T-cell (primary cell): ENCODE measurements at regions not wholly inside any gene's neighbourhood (a gene's known extent, or its start where the extent isn't known, plus 50 kb on each side); places are given as distances from the start of the nearest gene placed in this dataset.

Source experiments
- ATAC-seq, 4 experiments: fragments of 200-7000 bp in 3 of 4; fragments of 150-1000 bp in 1 of 4; cut with Tn5 transposase; replicated peaks in 1 of 4; 1 replicate in 3 of 4; 2 replicates in 1 of 4; pipeline ENCODE4 v1.10.0; 2021; ENCODE audit warnings: moderate library complexity in 3 of 4, mild to moderate bottlenecking in 2 of 4, moderate number of reproducible peaks in 1 of 4
- CTCF ChIA-PET, 2 donors: fragments of 300-600 bp; sonication (Branson Sonifier 250); formaldehyde crosslinking; loops; one replicate each; lab custom pipeline; 2022; ENCODE audit warnings: antibody characterized with exemption in 2 of 2; lab: Charles Lee
- POLR2A ChIA-PET, 2 donors: fragments of 300-600 bp; sonication (Branson Sonifier 250); formaldehyde crosslinking; loops; one replicate each; lab custom pipeline; 2022; ENCODE audit warnings: antibody characterized with exemption in 2 of 2; lab: Charles Lee
- DNase-seq, 35 experiments: peaks; one replicate each; pipeline versions ENCODE4 v3.0.0 to v3.0.0-alpha.2; 2013 to 2023
- H3K27ac ChIP-seq: one replicate; pipeline ENCODE4 v1.5.1; 2013; ENCODE audit warnings: low read length
- H3K27me3 ChIP-seq, 2 experiments: replicated peaks in 1 of 2; 1 replicate in 1 of 2; 2 replicates in 1 of 2; pipeline versions ENCODE4 v1.6.1 to v1.7.0; 2013; ENCODE audit warnings: low read length in 1 of 2, mixed read lengths in 1 of 2; ENCODE audit not compliant: control insufficient read depth in 2 of 2, insufficient read depth in 2 of 2; ENCODE audit errors: extremely low read depth in 1 of 2
- H3K36me3 ChIP-seq, 2 donors: 1 replicate in 1 of 2; 2 replicates in 1 of 2; pipeline versions ENCODE4 v1.6.1 to v1.7.0; 2013; ENCODE audit warnings: low read length in 1 of 2; ENCODE audit not compliant: control insufficient read depth in 2 of 2, insufficient read depth in 1 of 2; ENCODE audit errors: extremely low read depth in 1 of 2
- H3K4me1 ChIP-seq, 2 experiments: 1 replicate in 1 of 2; 2 replicates in 1 of 2; pipeline versions ENCODE4 v1.6.1 to v1.7.0; 2013; ENCODE audit warnings: low read length in 2 of 2, mixed read lengths in 1 of 2; ENCODE audit not compliant: insufficient read depth in 2 of 2, control insufficient read depth in 1 of 2; ENCODE audit errors: extremely low read depth in 1 of 2
- H3K4me3 ChIP-seq, 2 donors: 1 replicate in 1 of 2; 2 replicates in 1 of 2; pipeline versions ENCODE4 v1.5.1 to v1.7.0; 2013; ENCODE audit warnings: mild to moderate bottlenecking in 2 of 2, low read length in 1 of 2, moderate library complexity in 1 of 2; ENCODE audit not compliant: control insufficient read depth in 1 of 2; ENCODE audit errors: extremely low read depth in 1 of 2
- H3K9me3 ChIP-seq: 2 replicates; pipeline ENCODE4 v1.7.0; 2013
- H3K27ac Mint-ChIP-seq, 2 donors: one replicate each; pipeline ENCODE4 v1.8.0; 2020 to 2021; ENCODE audit warnings: mild to moderate bottlenecking in 2 of 2, mixed read lengths in 2 of 2
- H3K27me3 Mint-ChIP-seq, 2 donors: one replicate each; pipeline ENCODE4 v1.8.0; 2021 to 2022; ENCODE audit warnings: mixed read lengths in 2 of 2
- H3K36me3 Mint-ChIP-seq: one replicate; pipeline ENCODE4 v1.8.0; 2021; ENCODE audit warnings: mixed read lengths
- H3K4me1 Mint-ChIP-seq, 3 donors: one replicate each; pipeline ENCODE4 v1.8.0; 2020 to 2022; ENCODE audit warnings: mixed read lengths in 3 of 3, mild to moderate bottlenecking in 1 of 3
- H3K4me3 Mint-ChIP-seq, 3 donors: one replicate each; pipeline ENCODE4 v1.8.0; 2020 to 2022; ENCODE audit warnings: mild to moderate bottlenecking in 3 of 3, mixed read lengths in 3 of 3, moderate library complexity in 3 of 3
- H3K9me3 Mint-ChIP-seq, 3 donors: one replicate each; pipeline ENCODE4 v1.8.0; 2020 to 2022; ENCODE audit warnings: mixed read lengths in 3 of 3
- WGBS: methylation state at CpG from one replicate; pipeline ENCODE4 v1.1.5; 2013; ENCODE audit warnings: missing lambda C conversion rate; ENCODE audit not compliant: insufficient coverage; 5-methylcytosine and 5-hydroxymethylcytosine counted together

- Histone ChIP-seq H3K9me3 (no peaks in the 10 kb centered on the region), H3K4me3 (no peak overlapping the region), H3K27ac (no peak overlapping the region), H3K36me3 (no peaks in the 10 kb centered on the region), H3K4me1 (no peaks in the 10 kb centered on the region), H3K27me3 (no peaks in the 10 kb centered on the region)
- H3K9me3 Mint-ChIP-seq: peaks cover 9 to 12% (median 10%) of the 10 kb centered on the region in 3 donors
- ATAC-seq: no peak
- H3K4me1 Mint-ChIP-seq: no peaks in the 10 kb centered on the region
- DNase-seq: no peak
- H3K4me3 Mint-ChIP-seq: no peak overlapping the region
- H3K36me3 Mint-ChIP-seq: no peaks in the 10 kb centered on the region
- ChIA-PET CTCF (no interaction called here), POLR2A (interaction anchor here in 1 of 2 donors (0.6 kb wide), 1 partner anchor 36 kb away, joined by 3 read pairs; no protein-coding TSS in a partner anchor)
- no CpG with 5 or more reads among the region's 1 CpG for WGBS
- H3K27ac Mint-ChIP-seq: no peak overlapping the region
- H3K27me3 Mint-ChIP-seq: no peaks in the 10 kb centered on the region
Observed at GRCh38 chr4:59728496-59728895, 1471.6 kb upstream of the ADGRL3 start.

- WGBS: 50% methylated on average over 1 of the region's 2 CpGs
- ATAC-seq (no peak), DNase-seq (no peak)
- ChIA-PET CTCF (no interaction called here), POLR2A (interaction anchor here in 1 of 2 donors (0.6 kb wide), 1 partner anchor 37 kb away, joined by 3 read pairs; no protein-coding TSS in a partner anchor)
- Histone ChIP-seq H3K4me1 (no peaks in the 10 kb centered on the region), H3K9me3 (no peaks in the 10 kb centered on the region), H3K27me3 (no peaks in the 10 kb centered on the region), H3K27ac (no peak overlapping the region), H3K4me3 (no peak overlapping the region), H3K36me3 (no peaks in the 10 kb centered on the region)
- H3K27ac Mint-ChIP-seq: no peak overlapping the region
- no peak overlapping the region for H3K4me3 Mint-ChIP-seq
- H3K36me3 Mint-ChIP-seq: no peaks in the 10 kb centered on the region
- H3K27me3 Mint-ChIP-seq: no peaks in the 10 kb centered on the region
- H3K4me1 Mint-ChIP-seq: no peaks in the 10 kb centered on the region
- peaks cover 9 to 12% (median 10%) of the 10 kb centered on the region in 3 donors for H3K9me3 Mint-ChIP-seq
Observed at GRCh38 chr4:59729321-59729720, 1470.8 kb upstream of the ADGRL3 start.

- Histone ChIP-seq H3K4me1 (no peaks in the 10 kb centered on the region), H3K36me3 (no peaks in the 10 kb centered on the region), H3K4me3 (no peak overlapping the region), H3K27ac (no peak overlapping the region), H3K27me3 (no peaks in the 10 kb centered on the region), H3K9me3 (no peaks in the 10 kb centered on the region)
- ChIA-PET CTCF (interaction anchor here in 1 of 2 donors (0.6 kb wide), 1 partner anchor 10 kb away, joined by 3 read pairs; no protein-coding TSS in a partner anchor), POLR2A (no interaction called here)
- Mint-ChIP-seq H3K27ac (no peak overlapping the region), H3K4me3 (no peak overlapping the region), H3K4me1 (no peaks in the 10 kb centered on the region), H3K9me3 (peaks cover 0 to 21% (median 9%) of the 10 kb centered on the region in 3 donors), H3K27me3 (no peaks in the 10 kb centered on the region), H3K36me3 (no peaks in the 10 kb centered on the region)
- no peak for ATAC-seq
- DNase-seq: no peak
- WGBS: no CpG with 5 or more reads among the region's 1 CpG
Observed at GRCh38 chr4:59748433-59748832, 1451.7 kb upstream of the ADGRL3 start.

DNA sequence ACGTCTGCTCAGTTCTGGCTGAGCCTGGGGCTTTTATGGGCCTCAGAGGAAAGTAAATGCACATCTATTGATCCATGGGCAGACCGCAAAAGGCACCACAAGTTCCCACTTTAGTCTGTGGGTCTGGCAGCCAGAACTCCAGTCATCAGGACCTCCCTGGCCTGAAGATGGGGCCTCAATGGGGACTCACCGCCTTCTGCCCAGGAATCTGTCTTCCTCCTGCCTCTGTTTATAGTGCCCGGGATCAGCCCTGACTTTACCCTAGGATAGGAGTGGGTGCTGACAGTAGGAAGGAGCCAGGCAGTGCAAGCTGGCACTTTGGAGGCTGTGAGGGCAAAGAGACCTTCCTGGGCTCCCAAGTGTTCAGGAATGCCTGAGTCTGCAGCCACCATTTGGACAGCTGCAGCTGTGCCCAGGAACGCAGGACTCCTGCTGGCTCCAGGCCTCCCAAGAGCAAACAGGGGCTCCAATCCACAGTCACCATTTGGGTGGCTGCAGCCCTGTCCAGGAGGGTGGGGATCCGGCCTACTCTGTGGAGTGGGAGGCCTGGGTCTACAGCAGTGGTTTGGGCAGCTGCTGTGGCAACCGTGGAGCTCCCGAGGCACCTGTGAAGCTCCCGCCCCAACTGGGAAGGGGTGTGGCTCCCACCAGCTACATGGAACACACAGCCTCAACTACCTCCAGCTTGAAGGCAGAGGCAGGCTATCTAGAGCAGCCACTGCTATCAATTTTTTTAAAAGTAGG is 1440.9 kb upstream of the ADGRL3 start:
- Mint-ChIP-seq H3K4me1 (no peaks in the 10 kb centered on the region), H3K36me3 (no peaks in the 10 kb centered on the region), H3K27me3 (no peaks in the 10 kb centered on the region), H3K9me3 (peaks cover 14 to 31% (median 17%) of the 10 kb centered on the region in 3 donors), H3K27ac (no peak overlapping the region), H3K4me3 (no peak overlapping the region)
- DNase-seq: no peak
- H3K4me3 ChIP-seq: no peak overlapping the region
- no peaks in the 10 kb centered on the region for H3K27me3 ChIP-seq
- POLR2A ChIA-PET: no interaction called here
- CTCF ChIA-PET: interaction anchor here in 1 of 2 donors (0.7 kb wide), 1 partner anchor 263 kb away, joined by 3 read pairs; no protein-coding TSS in a partner anchor
- ATAC-seq: no peak
- H3K27ac ChIP-seq: no peak overlapping the region
- H3K4me1 ChIP-seq: no peaks in the 10 kb centered on the region
- WGBS: 76% methylated on average over 6 of the region's 9 CpGs
- H3K36me3 ChIP-seq: no peaks in the 10 kb centered on the region
- no peaks in the 10 kb centered on the region for H3K9me3 ChIP-seq

GRCh38 chr4:59762344-59762743 is 1437.8 kb upstream of the ADGRL3 start:
- no peak for ATAC-seq
- no peaks in the 10 kb centered on the region for H3K4me1 ChIP-seq

DNA sequence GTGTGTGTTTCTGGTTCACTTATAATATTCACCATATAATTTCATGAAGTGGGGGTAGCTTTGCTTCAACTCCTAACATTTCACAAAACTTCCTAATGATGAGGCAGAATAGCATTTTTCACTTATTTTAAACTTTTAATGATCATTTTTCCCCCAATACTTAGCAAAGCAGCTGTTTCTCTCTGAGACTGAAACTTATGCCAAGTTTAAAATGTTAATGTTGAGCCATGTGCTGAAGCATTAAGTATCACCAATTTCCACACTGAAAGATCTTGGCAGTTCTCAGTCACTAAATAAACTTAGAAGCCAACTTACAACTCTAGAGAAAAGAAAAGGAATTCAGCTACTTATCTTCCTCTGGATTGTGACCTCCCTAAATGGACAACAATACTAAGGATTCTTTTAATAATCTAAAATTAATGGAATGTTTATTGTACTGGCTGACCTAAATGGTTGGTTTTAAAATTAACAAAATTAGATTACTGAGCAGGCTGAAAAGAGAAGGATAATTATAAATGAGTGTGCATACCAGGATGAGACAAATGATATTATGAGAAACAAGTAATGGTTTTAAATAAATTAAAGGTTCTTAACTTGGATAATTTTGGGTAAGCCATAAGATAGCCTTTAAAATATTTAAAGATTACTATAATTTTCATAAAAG is 1429.4 kb upstream of the ADGRL3 start:
- H3K36me3 Mint-ChIP-seq: no peaks in the 10 kb centered on the region
- DNase-seq: no peak

More at GRCh38 chr4:59762344-59762743, 1437.8 kb upstream of the ADGRL3 start:
- Mint-ChIP-seq H3K36me3 (no peaks in the 10 kb centered on the region), H3K4me1 (no peaks in the 10 kb centered on the region), H3K4me3 (no peak overlapping the region), H3K9me3 (peaks cover 11 to 37% (median 14%) of the 10 kb centered on the region in 3 donors), H3K27ac (no peak overlapping the region), H3K27me3 (no peaks in the 10 kb centered on the region)
- Histone ChIP-seq H3K4me3 (no peak overlapping the region), H3K9me3 (no peaks in the 10 kb centered on the region), H3K27me3 (no peaks in the 10 kb centered on the region), H3K27ac (no peak overlapping the region), H3K36me3 (no peaks in the 10 kb centered on the region)
- DNase-seq: no peak
- ChIA-PET CTCF (no interaction called here), POLR2A (no interaction called here)
- no CpG with 5 or more reads among the region's 4 CpGs for WGBS

More for the DNA sequence above, 1429.4 kb upstream of the ADGRL3 start:
- Mint-ChIP-seq H3K27ac (no peak overlapping the region), H3K27me3 (no peaks in the 10 kb centered on the region), H3K9me3 (peaks cover 0 to 23% (median 9%) of the 10 kb centered on the region in 3 donors), H3K4me3 (no peak overlapping the region), H3K4me1 (no peaks in the 10 kb centered on the region)
- Histone ChIP-seq H3K9me3 (peaks cover 2% of the 10 kb centered on the region), H3K27me3 (no peaks in the 10 kb centered on the region), H3K4me3 (no peak overlapping the region), H3K27ac (no peak overlapping the region), H3K36me3 (no peaks in the 10 kb centered on the region), H3K4me1 (no peaks in the 10 kb centered on the region)
- POLR2A ChIA-PET: no interaction called here
- CTCF ChIA-PET: no interaction called here
- ATAC-seq: no peak
